GM12878 (cell line): ENCODE measurements at regions not wholly inside any gene's neighbourhood (a gene's known extent, or its start where the extent isn't known, plus 50 kb on each side); places are given as distances from the start of the nearest gene placed in this dataset.

Experiments
- ATAC-seq: fragments of 200-7000 bp; cut with Tn5 transposase; 3 replicates; pipeline ENCODE4 v1.9.1; 2020; ENCODE audit warnings: mild to moderate bottlenecking, moderate library complexity
- BruUV-seq: library from RNA; stranded (reverse); fragments of 400-500 nt; replicated peaks from 2 replicates; lab custom pipeline; 2021; lab: Mats Ljungman, UMichigan
- CTCF ChIA-PET: fragments of 300-600 bp; sonication (Branson Sonifier 250); formaldehyde crosslinking; extraction: SDS; loops from one replicate; lab custom pipeline; 2021; ENCODE audit warnings: inconsistent platforms; lab: Yijun Ruan, JAX
- POLR2A ChIA-PET: fragments of 350-600 bp; formaldehyde crosslinking; extraction: SDS; loops from one replicate; lab custom pipeline; 2021; ENCODE audit warnings: inconsistent platforms; lab: Charles Lee
- RAD21 ChIA-PET: fragments of 300-600 bp; sonication (Branson Sonifier 250); formaldehyde crosslinking; loops from one replicate; lab custom pipeline; 2023; ENCODE audit warnings: antibody characterized with exemption; ENCODE audit not compliant: unreplicated experiment; lab: Charles Lee
- SMC1A ChIA-PET: fragments of 300-600 bp; sonication (Branson Sonifier 250); formaldehyde crosslinking; loops from one replicate; lab custom pipeline; 2023; ENCODE audit not compliant: unreplicated experiment, uncharacterized antibody; lab: Charles Lee
- DNase-seq: peaks from one replicate; pipeline ENCODE4 v3.0.0-alpha.2; 2011; ENCODE audit warnings: low read depth, low spot score
- FAIRE-seq: peaks from 3 replicates; lab custom pipeline; 2011; peaks lifted over from hg19 to GRCh38; lab: Jason Lieb, UNC
- H2AFZ ChIP-seq: 2 replicates; pipeline ENCODE4 v1.6.0; 2011; ENCODE audit warnings: low read depth, low read length, control low read depth; ENCODE audit not compliant: control insufficient read depth
- H3K27ac ChIP-seq: 2 replicates; pipeline ENCODE4 v1.5.1; 2011; ENCODE audit warnings: control low read depth; ENCODE audit not compliant: control insufficient read depth, insufficient read depth
- H3K27me3 ChIP-seq, 2 experiments: replicated peaks in 1 of 2; 2 replicates each; pipeline versions ENCODE4 v1.6.0 to v1.6.1; 2011; ENCODE audit warnings: low read length in 1 of 2; ENCODE audit not compliant: control insufficient read depth in 2 of 2, insufficient read depth in 2 of 2
- H3K36me3 ChIP-seq, 2 experiments: 2 replicates each; pipeline ENCODE4 v1.5.1; 2011; ENCODE audit warnings: low read length in 1 of 2; ENCODE audit not compliant: control insufficient read depth in 2 of 2, insufficient read depth in 2 of 2
- H3K4me1 ChIP-seq: 2 replicates; pipeline ENCODE4 v1.6.1; 2011; ENCODE audit warnings: mild to moderate bottlenecking, low read length, moderate library complexity, mixed read lengths; ENCODE audit not compliant: control insufficient read depth, insufficient read depth
- H3K4me2 ChIP-seq: 2 replicates; pipeline ENCODE4 v1.6.0; 2011; ENCODE audit warnings: control low read depth; ENCODE audit not compliant: control insufficient read depth, insufficient read depth
- H3K4me3 ChIP-seq: fragments of 200-600 bp; sonication (generic); 2 replicates; pipeline ENCODE4 v1.5.1; 2016
- H3K79me2 ChIP-seq: 2 replicates; pipeline ENCODE4 v1.6.0; 2011; ENCODE audit warnings: low read length; ENCODE audit not compliant: control insufficient read depth, insufficient read depth
- H3K9ac ChIP-seq: 2 replicates; pipeline ENCODE4 v1.8.0; 2011; ENCODE audit warnings: low read length, control low read depth, mixed read lengths; ENCODE audit not compliant: control insufficient read depth, insufficient read depth
- H3K9me3 ChIP-seq: replicated peaks from 3 replicates; pipeline ENCODE4 v1.5.1; 2011; ENCODE audit warnings: mild to moderate bottlenecking, low read length; ENCODE audit not compliant: control insufficient read depth, insufficient read depth
- H4K20me1 ChIP-seq: 2 replicates; pipeline ENCODE4 v1.6.0; 2011; ENCODE audit not compliant: control insufficient read depth, insufficient read depth
- ATF7 ChIP-seq: fragments of 450-650 bp; IDR thresholded peaks from 2 replicates; pipeline ENCODE4 v1.6.1; 2016; ENCODE audit warnings: low read depth, mild to moderate bottlenecking
- EGR1 ChIP-seq, 2 experiments: IDR thresholded peaks; 1 replicate in 1 of 2; 2 replicates in 1 of 2; pipeline ENCODE4 v1.6.1; 2011 to 2012; ENCODE audit warnings: low read depth in 2 of 2, low read length in 2 of 2, borderline replicate concordance in 1 of 2, mild to moderate bottlenecking in 1 of 2, moderate library complexity in 1 of 2
- ETV6 ChIP-seq, 2 experiments: fragments of 450-650 bp in 1 of 2; IDR thresholded peaks in 1 of 2; conservative IDR thresholded peaks in 1 of 2; 2 replicates each; pipeline ENCODE4 v1.6.1; 2014; ENCODE audit warnings: antibody characterized with exemption in 1 of 2, borderline replicate concordance in 1 of 2, low read depth in 1 of 2, mild to moderate bottlenecking in 1 of 2, moderate library complexity in 1 of 2
- GABPA ChIP-seq: IDR thresholded peaks from 2 replicates; pipeline ENCODE4 v1.6.1; 2014; ENCODE audit warnings: antibody characterized with exemption, low read depth, mild to moderate bottlenecking, inconsistent platforms
- HSF1 ChIP-seq: fragments of 150-350 bp; IDR thresholded peaks from 2 replicates; pipeline ENCODE4 v1.6.1; 2014; ENCODE audit warnings: mild to moderate bottlenecking, low read depth, low read length
- IKZF2 ChIP-seq, 2 experiments: fragments of 450-650 bp; IDR thresholded peaks; 2 replicates each; pipeline ENCODE4 v1.6.1; 2017; ENCODE audit warnings: mild to moderate bottlenecking in 2 of 2, moderate library complexity in 2 of 2
- MEF2A ChIP-seq: IDR thresholded peaks from 2 replicates; pipeline ENCODE4 v1.6.1; 2011; ENCODE audit warnings: low read depth, mild to moderate bottlenecking, low read length, moderate library complexity; ENCODE audit not compliant: insufficient read depth
- MLLT1 ChIP-seq: fragments of 450-650 bp; IDR thresholded peaks from 2 replicates; pipeline ENCODE4 v1.6.1; 2016; ENCODE audit warnings: mild to moderate bottlenecking
- MYC ChIP-seq: IDR thresholded peaks from 2 replicates; pipeline ENCODE4 v1.6.1; 2011; ENCODE audit warnings: mild to moderate bottlenecking, low read length, moderate library complexity, inconsistent platforms; ENCODE audit not compliant: insufficient read depth, insufficient replicate concordance, insufficient read length, severe bottlenecking
- PAX5 ChIP-seq: IDR thresholded peaks from 2 replicates; pipeline ENCODE4 v1.6.1; 2011; ENCODE audit warnings: low read depth, low read length, borderline replicate concordance
- RAD21 ChIP-seq: IDR thresholded peaks from 2 replicates; pipeline ENCODE4 v1.6.1; 2011; ENCODE audit warnings: mild to moderate bottlenecking, low read depth, low read length, moderate library complexity; ENCODE audit not compliant: insufficient read depth
- RUNX3 ChIP-seq: IDR thresholded peaks from 2 replicates; pipeline ENCODE4 v1.6.1; 2012; ENCODE audit warnings: low read length, inconsistent platforms
- WRNIP1 ChIP-seq: IDR thresholded peaks from 2 replicates; pipeline ENCODE4 v1.6.1; 2011; ENCODE audit warnings: low read depth, low read length, improper control_type of control experiment, borderline replicate concordance
- YBX1 ChIP-seq: fragments of 450-650 bp; IDR thresholded peaks from 2 replicates; pipeline ENCODE4 v1.6.1; 2016; ENCODE audit warnings: antibody characterized with exemption
- ZBED1 ChIP-seq: IDR thresholded peaks from 2 replicates; pipeline ENCODE4 v1.6.1; 2016; ENCODE audit warnings: borderline replicate concordance
- ZNF622 ChIP-seq: fragments of 450-650 bp; IDR thresholded peaks from 2 replicates; pipeline ENCODE4 v1.6.1; 2017; ENCODE audit warnings: mild to moderate bottlenecking, inconsistent platforms
- ZZZ3 ChIP-seq: IDR thresholded peaks from 2 replicates; pipeline ENCODE4 v1.6.1; 2011; ENCODE audit warnings: low read depth; ENCODE audit not compliant: control insufficient read depth, insufficient read length
- WGBS: methylation state at CpG from one replicate; pipeline ENCODE4 v1.1.6; 2016; ENCODE audit warnings: low lambda C conversion rate; ENCODE audit not compliant: insufficient replicate concordance, insufficient coverage; ENCODE audit errors: missing lambda C conversion rate; 5-methylcytosine and 5-hydroxymethylcytosine counted together
- in situ Hi-C: fragments of 300-500 bp; cut with MboI; formaldehyde crosslinking; loops from 9 replicates; pipeline ENCODE4 v1.14.3; 2018; ENCODE audit warnings: mixed read lengths
- intact Hi-C: fragments of 100-400 bp; cut with micrococcal nuclease; formaldehyde crosslinking; loops from one replicate; pipeline ENCODE4 v1.14.2; 2022; ENCODE audit not compliant: unreplicated experiment

DNA sequence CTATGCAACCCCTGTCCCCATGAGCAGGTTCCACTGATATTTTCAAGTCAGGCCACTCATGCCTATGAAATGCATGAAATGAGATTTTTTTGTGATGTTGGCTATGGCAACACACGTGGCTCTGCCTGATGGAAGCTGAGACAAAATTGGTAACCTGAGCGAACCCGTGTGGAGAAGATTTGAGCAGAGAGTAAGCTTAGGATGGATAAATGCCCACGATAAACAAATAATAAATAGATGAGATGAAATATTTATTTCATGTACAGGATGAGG, 153.4 kb upstream of the IER5L start:
- ChIA-PET SMC1A (no interaction called here), POLR2A (no interaction called here), CTCF (interaction anchor here (0.5 kb wide), 1 partner anchor 167 kb away, joined by 3 read pairs; no protein-coding TSS in a partner anchor), RAD21 (no interaction called here)
- no peak overlapping the region for H3K27ac ChIP-seq
- H3K9me3 ChIP-seq = peaks cover 8% of the 10 kb centered on the region; the same call in 2 of the 3 replicates
- DNase-seq (no peak), FAIRE-seq (no peak), ATAC-seq (no peak)
- no peak overlapping the region for H2AFZ ChIP-seq
- peaks cover 15% of the 10 kb centered on the region for H3K4me1 ChIP-seq
- H3K79me2 ChIP-seq = no peaks in the 10 kb centered on the region
- TF ChIP-seq MEF2A (no peak), GABPA (no peak), MLLT1 (no peak), HSF1 (no peak), RUNX3 (no peak), YBX1 (no peak), EGR1 (IDR thresholded peaks at IDR 0.05; ENCODE audit: borderline replicate concordance in 1 of 2, low read depth in 2 of 2, low read length in 2 of 2) (no peak), RAD21 (no peak), WRNIP1 (no peak), ZBED1 (no peak), ZNF622 (no peak), ETV6 (conservative IDR thresholded peaks at IDR 0.05 in 1 of 2, IDR thresholded peaks at IDR 0.05 in 1 of 2; ENCODE audit: borderline replicate concordance in 1 of 2, low read depth in 1 of 2) (no peak), IKZF2 (IDR thresholded peaks at IDR 0.05) (no peak), ATF7 (no peak), ZZZ3 (no peak), MYC (no peak), PAX5 (no peak)
- intact Hi-C loops (no loop called here), in situ Hi-C loops (no loop called here)
- H3K9ac ChIP-seq = no peak overlapping the region
- 80% methylated on average over 4 of the region's 4 CpGs for WGBS
- no peak overlapping the region for H3K4me3 ChIP-seq
- H3K4me2 ChIP-seq = no peak overlapping the region
- no peaks in the 10 kb centered on the region for H4K20me1 ChIP-seq
- no TSS peak for BruUV-seq
- no peaks in the 10 kb centered on the region for H3K36me3 ChIP-seq
- H3K27me3 ChIP-seq = peaks cover 3% of the 10 kb centered on the region in 2 experiments; a peak in 2 of 4 replicates
